Tibial nerve (tissue), 4 donors: ENCODE measurements at regions not wholly inside any gene's neighbourhood (a gene's known extent, or its start where the extent isn't known, plus 50 kb on each side); places are given as distances from the start of the nearest gene placed in this dataset.

Experiments used
- EP300 ChIP-seq, 2 donors: sonication (generic); formaldehyde crosslinking; IDR thresholded peaks; one replicate each; pipeline ENCODE4 v1.6.1; 2017; ENCODE audit warnings: antibody characterized with exemption in 2 of 2, mild to moderate bottlenecking in 1 of 2
- POLR2A ChIP-seq, 2 donors: fragments of 450-650 bp; IDR thresholded peaks; one replicate each; pipeline ENCODE4 v1.6.1; 2017; ENCODE audit warnings: antibody characterized with exemption in 2 of 2, mild to moderate bottlenecking in 2 of 2, moderate library complexity in 2 of 2
- TF ChIP-seq, protein P1 (sequence below), 5 experiments: fragments of 200-600 bp in 3 of 5; fragments of 450-650 bp in 2 of 5; sonication (generic) in 3 of 5; IDR thresholded peaks; one replicate each; pipeline ENCODE4 v1.5.1; 2016 to 2019; ENCODE audit warnings: antibody characterized with exemption in 5 of 5, mild to moderate bottlenecking in 3 of 5, moderate library complexity in 2 of 5

DNA sequence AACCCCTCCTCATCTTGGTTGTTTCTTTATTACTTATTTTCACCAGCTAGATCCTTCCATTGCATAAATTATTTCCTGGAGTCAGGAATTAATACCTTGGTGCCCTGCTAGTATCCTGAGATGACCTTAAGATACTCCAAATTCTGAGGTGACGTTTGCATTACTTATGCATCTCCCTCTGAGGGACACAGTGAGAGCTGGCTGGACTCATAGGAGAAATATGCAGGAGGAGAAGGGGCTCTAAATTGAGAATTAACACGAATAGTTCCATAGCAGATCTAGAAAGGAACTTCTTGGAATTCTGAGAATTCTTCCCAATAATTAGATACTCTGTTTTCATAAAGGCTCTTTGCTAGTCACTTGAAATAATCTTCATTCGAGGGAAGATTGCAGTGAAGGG, 310.6 kb upstream of the ZEB2 start:
- TF ChIP-seq, protein P1, sequence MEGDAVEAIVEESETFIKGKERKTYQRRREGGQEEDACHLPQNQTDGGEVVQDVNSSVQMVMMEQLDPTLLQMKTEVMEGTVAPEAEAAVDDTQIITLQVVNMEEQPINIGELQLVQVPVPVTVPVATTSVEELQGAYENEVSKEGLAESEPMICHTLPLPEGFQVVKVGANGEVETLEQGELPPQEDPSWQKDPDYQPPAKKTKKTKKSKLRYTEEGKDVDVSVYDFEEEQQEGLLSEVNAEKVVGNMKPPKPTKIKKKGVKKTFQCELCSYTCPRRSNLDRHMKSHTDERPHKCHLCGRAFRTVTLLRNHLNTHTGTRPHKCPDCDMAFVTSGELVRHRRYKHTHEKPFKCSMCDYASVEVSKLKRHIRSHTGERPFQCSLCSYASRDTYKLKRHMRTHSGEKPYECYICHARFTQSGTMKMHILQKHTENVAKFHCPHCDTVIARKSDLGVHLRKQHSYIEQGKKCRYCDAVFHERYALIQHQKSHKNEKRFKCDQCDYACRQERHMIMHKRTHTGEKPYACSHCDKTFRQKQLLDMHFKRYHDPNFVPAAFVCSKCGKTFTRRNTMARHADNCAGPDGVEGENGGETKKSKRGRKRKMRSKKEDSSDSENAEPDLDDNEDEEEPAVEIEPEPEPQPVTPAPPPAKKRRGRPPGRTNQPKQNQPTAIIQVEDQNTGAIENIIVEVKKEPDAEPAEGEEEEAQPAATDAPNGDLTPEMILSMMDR (IDR thresholded peaks at IDR 0.05): no peak
- TF ChIP-seq POLR2A (IDR thresholded peaks at IDR 0.05) (no peak), EP300 (IDR thresholded peaks at IDR 0.05) (no peak)
